GM21515 (cell line): ENCODE measurements at regions not wholly inside any gene's neighbourhood (a gene's known extent, or its start where the extent isn't known, plus 50 kb on each side); places are given as distances from the start of the nearest gene placed in this dataset.

Experiments used
- ATAC-seq: cut with Tn5 transposase; IDR thresholded peaks from one replicate; pipeline ENCODE4 v1.9.1; 2021; ENCODE audit not compliant: unreplicated experiment

GRCh38 chr2:38430196-38430595, 53.1 kb upstream of the ATL2 start:
- no peak for ATAC-seq

DNA sequence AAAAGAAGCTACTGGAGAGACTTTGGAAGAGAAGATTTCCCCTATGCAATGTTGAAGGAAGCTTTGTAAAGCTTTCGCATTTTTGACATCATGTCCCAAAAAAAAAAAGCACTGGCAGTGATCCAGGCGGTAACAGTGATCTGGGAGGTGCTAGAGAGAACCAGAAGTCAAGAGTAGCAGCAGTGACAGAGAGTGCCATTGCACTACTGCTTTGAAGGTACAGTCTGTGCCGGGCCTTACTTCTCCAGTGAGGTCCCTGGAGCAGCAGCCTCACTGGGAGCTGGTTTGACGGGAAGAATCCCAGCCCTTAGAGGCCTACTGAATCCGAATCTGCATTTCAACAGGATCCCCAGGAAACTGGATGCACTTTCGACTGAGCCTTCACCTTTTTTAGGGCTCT, 50.9 kb upstream of the ATL2 start:
- no peak for ATAC-seq

DNA sequence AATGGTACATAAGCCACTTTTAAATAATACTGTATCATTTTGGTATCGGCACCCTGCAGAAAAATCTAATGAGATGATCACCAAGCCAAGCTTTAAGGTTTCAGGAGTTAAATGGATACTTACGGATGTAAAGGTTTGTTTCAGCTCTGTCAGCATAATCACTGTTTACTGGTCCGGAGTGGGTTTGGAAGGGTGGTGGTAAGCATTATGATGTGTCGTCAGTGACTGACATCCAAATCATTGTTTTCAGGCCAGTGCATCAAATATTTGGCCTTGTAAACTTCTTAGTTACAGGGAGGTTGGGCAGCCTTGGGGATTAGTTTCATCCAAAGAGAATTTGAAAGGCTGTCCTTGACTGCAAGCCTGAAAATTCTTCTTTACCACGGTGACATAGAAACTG, 50.0 kb upstream of the ATL2 start:
- no peak for ATAC-seq
